ENCODE measurements at regions not wholly inside any gene's neighbourhood (a gene's known extent, or its start where the extent isn't known, plus 50 kb on each side); places are given as distances from the start of the nearest gene placed in this dataset.
"Not testable (repeated sequence)": the region's sequence is repeated elsewhere in the genome, so short reads cannot be mapped to it uniquely, and the experiment has no call there.

GRCh38 chr18:60894254-60894945 is 438.8 kb upstream of the CDH20 start:
- DNase-seq, result no peak

GRCh38 chr18:60895181-60895580 is 438.0 kb upstream of the CDH20 start:
- no peak for DNase-seq

GRCh38 chr18:60898111-60898510 is 435.1 kb upstream of the CDH20 start:
- DNase-seq, result no peak

- no peak for DNase-seq
Observed at GRCh38 chr18:60905699-60906098, 427.5 kb upstream of the CDH20 start.

GRCh38 chr18:60910534-60910933 is 422.7 kb upstream of the CDH20 start:
- no peak for DNase-seq

- no peak for DNase-seq
Observed at GRCh38 chr18:60911504-60911903, 421.7 kb upstream of the CDH20 start.

GRCh38 chr18:60915160-60915559 is 418.1 kb upstream of the CDH20 start:
- DNase-seq, result no peak

- DNase-seq, result not testable (repeated sequence)
Observed at GRCh38 chr18:60918862-60919261, 414.4 kb upstream of the CDH20 start.

GRCh38 chr18:60925892-60926291 is 407.3 kb upstream of the CDH20 start:
- no peak for DNase-seq

GRCh38 chr18:60929966-60930365 is 403.3 kb upstream of the CDH20 start:
- no peak for DNase-seq

GRCh38 chr18:60935041-60935910 is 398.0 kb upstream of the CDH20 start:
- no peak for DNase-seq

- no peak for DNase-seq
Observed at GRCh38 chr18:60936101-60936500, 397.1 kb upstream of the CDH20 start.

GRCh38 chr18:60943297-60943696 is 389.9 kb upstream of the CDH20 start:
- no peak for DNase-seq

- no peak for DNase-seq
Observed at GRCh38 chr18:60950634-60951033, 382.6 kb upstream of the CDH20 start.

- no peak for DNase-seq
Observed at GRCh38 chr18:60951091-60951490, 382.1 kb upstream of the CDH20 start.

GRCh38 chr18:60962625-60963024 is 370.6 kb upstream of the CDH20 start:
- DNase-seq, result no peak

GRCh38 chr18:60965856-60966255 is 367.4 kb upstream of the CDH20 start:
- no peak for DNase-seq

GRCh38 chr18:60966876-60967275 is 366.4 kb upstream of the CDH20 start:
- DNase-seq, result no peak

GRCh38 chr18:60975420-60975819 is 357.8 kb upstream of the CDH20 start:
- DNase-seq, result no peak

GRCh38 chr18:60976976-60977375 is 356.3 kb upstream of the CDH20 start:
- no peak for DNase-seq

- no peak for DNase-seq
Observed at GRCh38 chr18:60978338-60978737, 354.9 kb upstream of the CDH20 start.

GRCh38 chr18:60980422-60981005 is 352.7 kb upstream of the CDH20 start:
- DNase-seq, result no peak

GRCh38 chr18:60981682-60982328 is 351.4 kb upstream of the CDH20 start:
- DNase-seq, result no peak

GRCh38 chr18:60982329-60982695 is 350.9 kb upstream of the CDH20 start:
- DNase-seq, result no peak

Measured in NCI-H187 (cell line).